ENCODE measurements at regions not wholly inside any gene's neighbourhood (a gene's known extent, or its start where the extent isn't known, plus 50 kb on each side); places are given as distances from the start of the nearest gene placed in this dataset.

DNA sequence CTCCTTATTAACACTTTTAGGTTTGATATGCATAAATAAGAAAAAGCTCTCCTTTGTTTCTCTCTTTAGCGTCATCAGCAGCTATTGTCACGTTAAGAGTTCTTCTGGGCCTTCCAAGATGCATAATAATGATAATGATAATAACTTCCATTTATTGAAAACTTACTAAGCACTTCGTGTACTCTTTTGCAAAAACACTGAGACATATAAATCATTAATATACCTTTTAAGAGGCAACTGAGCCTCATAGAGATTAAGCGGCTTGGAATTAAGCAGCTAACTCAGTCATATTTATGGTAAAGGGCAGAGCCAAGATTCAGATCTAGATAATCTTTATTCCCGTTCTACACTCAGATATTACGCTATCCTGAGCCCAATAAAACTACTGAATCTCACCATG, 1105.1 kb downstream of the OLFM4 start:
- CTCF ChIA-PET, result no interaction called here
- no peak for DNase-seq (ENCODE audit: extremely low spot score)
- POLR2A ChIA-PET, result no interaction called here
- TF ChIP-seq, protein P1, sequence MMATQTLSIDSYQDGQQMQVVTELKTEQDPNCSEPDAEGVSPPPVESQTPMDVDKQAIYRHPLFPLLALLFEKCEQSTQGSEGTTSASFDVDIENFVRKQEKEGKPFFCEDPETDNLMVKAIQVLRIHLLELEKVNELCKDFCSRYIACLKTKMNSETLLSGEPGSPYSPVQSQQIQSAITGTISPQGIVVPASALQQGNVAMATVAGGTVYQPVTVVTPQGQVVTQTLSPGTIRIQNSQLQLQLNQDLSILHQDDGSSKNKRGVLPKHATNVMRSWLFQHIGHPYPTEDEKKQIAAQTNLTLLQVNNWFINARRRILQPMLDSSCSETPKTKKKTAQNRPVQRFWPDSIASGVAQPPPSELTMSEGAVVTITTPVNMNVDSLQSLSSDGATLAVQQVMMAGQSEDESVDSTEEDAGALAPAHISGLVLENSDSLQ (IDR thresholded peaks at IDR 0.05), result no peak
- no peak for TF ChIP-seq L3MBTL2 (conservative IDR thresholded peaks at IDR 0.05)
- TF ChIP-seq FOXM1 (IDR thresholded peaks at IDR 0.05; ENCODE audit: borderline replicate concordance), result no peak

- no peak for DNase-seq (ENCODE audit: extremely low spot score)
- POLR2A ChIA-PET, result no interaction called here
- TF ChIP-seq LEF1 (IDR thresholded peaks at IDR 0.05; ENCODE audit: borderline replicate concordance) (no peak), ELF4 (IDR thresholded peaks at IDR 0.05) (no peak), ZNF384 (IDR thresholded peaks at IDR 0.05) (no peak), CTBP1 (IDR thresholded peaks at IDR 0.05; ENCODE audit: borderline replicate concordance) (no peak), NFRKB (IDR thresholded peaks at IDR 0.05) (no peak), TARDBP (IDR thresholded peaks at IDR 0.05) (no peak), L3MBTL2 (conservative IDR thresholded peaks at IDR 0.05) (no peak), BHLHE40 (IDR thresholded peaks at IDR 0.05; ENCODE audit: borderline replicate concordance) (no peak), FOXM1 (IDR thresholded peaks at IDR 0.05; ENCODE audit: borderline replicate concordance) (no peak), FOXK2 (IDR thresholded peaks at IDR 0.05) (no peak), FOXA1 (IDR thresholded peaks at IDR 0.05) (no peak), SP1 (IDR thresholded peaks at IDR 0.05) (no peak), ARNT (IDR thresholded peaks at IDR 0.05) (no peak), SUZ12 (IDR thresholded peaks at IDR 0.05) (no peak), HDGF (IDR thresholded peaks at IDR 0.05; ENCODE audit: borderline replicate concordance) (no peak)
- TF ChIP-seq, protein P1 (IDR thresholded peaks at IDR 0.05), result no peak
- CTCF ChIA-PET, result no interaction called here
Measured at GRCh38 chr13:54144828-54145227, 1116.2 kb downstream of the OLFM4 start.

DNA sequence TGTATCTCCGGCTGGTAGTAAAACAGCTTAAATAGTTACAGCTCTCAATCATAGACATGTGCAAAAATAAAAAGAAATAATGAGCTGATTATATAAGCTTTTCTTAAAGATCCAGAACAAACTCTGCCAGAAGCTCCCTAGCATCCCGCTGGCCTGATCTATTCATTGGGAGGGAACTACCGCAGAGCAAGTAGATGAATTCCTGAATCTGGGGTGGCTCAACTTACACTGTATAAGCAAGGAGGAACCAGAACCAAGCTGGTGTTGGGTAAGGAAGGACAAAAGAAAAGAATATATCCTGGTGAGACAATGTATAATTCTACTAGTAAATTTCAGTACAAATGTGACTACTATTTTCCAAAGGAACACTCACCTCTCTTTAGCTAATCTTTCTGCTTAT, 1122.2 kb downstream of the OLFM4 start:
- ChIA-PET POLR2A (no interaction called here), CTCF (no interaction called here)
- TF ChIP-seq ARNT (IDR thresholded peaks at IDR 0.05), result no peak
- TF ChIP-seq TARDBP (IDR thresholded peaks at IDR 0.05), result no peak
- no peak for TF ChIP-seq HDGF (IDR thresholded peaks at IDR 0.05; ENCODE audit: borderline replicate concordance)
- TF ChIP-seq SP1 (IDR thresholded peaks at IDR 0.05), result no peak
- TF ChIP-seq, protein P1 (IDR thresholded peaks at IDR 0.05), result no peak
- no peak for TF ChIP-seq ZNF384 (IDR thresholded peaks at IDR 0.05)
- no peak for DNase-seq (ENCODE audit: extremely low spot score)

DNA sequence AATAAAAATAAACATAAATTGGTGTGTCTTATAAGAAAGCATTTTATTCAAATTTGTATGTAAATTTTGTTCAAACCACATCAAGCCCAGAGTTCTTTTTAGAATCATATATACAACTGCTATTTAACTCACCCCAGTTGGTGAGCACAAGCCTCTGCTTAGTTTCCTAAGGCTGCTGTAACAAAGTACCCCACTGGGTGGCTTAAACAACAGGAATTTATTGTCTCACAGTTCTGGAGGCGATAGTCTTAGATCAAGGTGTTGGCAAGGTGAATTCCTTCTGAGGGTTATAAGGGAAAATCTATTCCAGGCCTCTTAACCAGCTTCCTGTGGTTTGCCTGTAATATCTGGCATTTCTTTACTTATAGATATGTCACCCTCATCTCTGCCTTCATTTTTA, 1133.5 kb downstream of the OLFM4 start:
- ChIA-PET POLR2A (no interaction called here), CTCF (no interaction called here)
- DNase-seq (ENCODE audit: extremely low spot score), result no peak
- no peak for TF ChIP-seq ELF4 (IDR thresholded peaks at IDR 0.05)
- no peak for TF ChIP-seq FOXK2 (IDR thresholded peaks at IDR 0.05)
- TF ChIP-seq ZNF384 (IDR thresholded peaks at IDR 0.05), result no peak
- TF ChIP-seq TARDBP (IDR thresholded peaks at IDR 0.05), result no peak
- TF ChIP-seq SP1 (IDR thresholded peaks at IDR 0.05), result no peak
- no peak for TF ChIP-seq SUZ12 (IDR thresholded peaks at IDR 0.05)
- no peak for TF ChIP-seq FOXM1 (IDR thresholded peaks at IDR 0.05; ENCODE audit: borderline replicate concordance)
- TF ChIP-seq, protein P1 (IDR thresholded peaks at IDR 0.05), result no peak
- TF ChIP-seq CTBP1 (IDR thresholded peaks at IDR 0.05; ENCODE audit: borderline replicate concordance), result no peak
- no peak for TF ChIP-seq FOXA1 (IDR thresholded peaks at IDR 0.05)
- TF ChIP-seq BHLHE40 (IDR thresholded peaks at IDR 0.05; ENCODE audit: borderline replicate concordance), result no peak
- TF ChIP-seq L3MBTL2 (conservative IDR thresholded peaks at IDR 0.05), result no peak
- no peak for TF ChIP-seq ARNT (IDR thresholded peaks at IDR 0.05)
- no peak for TF ChIP-seq HDGF (IDR thresholded peaks at IDR 0.05; ENCODE audit: borderline replicate concordance)

GRCh38 chr13:54165581-54166215, 1137.1 kb downstream of the OLFM4 start:
- CTCF ChIA-PET, result interaction anchor here (1.4 kb wide), 1 partner anchor 20 kb away, joined by 4 read pairs; no protein-coding TSS in a partner anchor
- TF ChIP-seq ARNT (IDR thresholded peaks at IDR 0.05) (no peak), ZNF384 (IDR thresholded peaks at IDR 0.05) (no peak), SP1 (IDR thresholded peaks at IDR 0.05) (no peak), HDGF (IDR thresholded peaks at IDR 0.05; ENCODE audit: borderline replicate concordance) (no peak), CTBP1 (IDR thresholded peaks at IDR 0.05; ENCODE audit: borderline replicate concordance) (no peak), SUZ12 (IDR thresholded peaks at IDR 0.05) (no peak), L3MBTL2 (conservative IDR thresholded peaks at IDR 0.05) (no peak), FOXM1 (IDR thresholded peaks at IDR 0.05; ENCODE audit: borderline replicate concordance) (no peak), BHLHE40 (IDR thresholded peaks at IDR 0.05; ENCODE audit: borderline replicate concordance) (no peak), ELF4 (IDR thresholded peaks at IDR 0.05) (no peak), TARDBP (IDR thresholded peaks at IDR 0.05) (no peak), NFRKB (IDR thresholded peaks at IDR 0.05) (no peak), FOXA1 (IDR thresholded peaks at IDR 0.05) (no peak), LEF1 (IDR thresholded peaks at IDR 0.05; ENCODE audit: borderline replicate concordance) (no peak), FOXK2 (IDR thresholded peaks at IDR 0.05) (no peak)
- TF ChIP-seq, protein P1 (IDR thresholded peaks at IDR 0.05), result no peak
- POLR2A ChIA-PET, result no interaction called here
- DNase-seq (ENCODE audit: extremely low spot score), result no peak
